Neural cell (in vitro differentiated cells): ENCODE measurements at regions not wholly inside any gene's neighbourhood (a gene's known extent, or its start where the extent isn't known, plus 50 kb on each side); places are given as distances from the start of the nearest gene placed in this dataset.
A peak's percentile ranks its signal among the peaks of the same experiment; 100 is the strongest.

Source experiments
- H2AFZ ChIP-seq: fragments of 200-600, 300-800 bp; sonication (generic), shearing (Covaris generic); 2 replicates; pipeline ENCODE4 v1.6.0; 2014; ENCODE audit warnings: low read depth, mild to moderate bottlenecking, antibody characterized with exemption, low read length, moderate library complexity
- H3F3A ChIP-seq: fragments of 200-600 bp; shearing (Covaris generic); 2 replicates; pipeline ENCODE4 v1.6.1; 2016; ENCODE audit warnings: mild to moderate bottlenecking, moderate library complexity, mixed read lengths, antibody characterized with exemption, low read length; ENCODE audit not compliant: insufficient read depth, poor library complexity, severe bottlenecking
- H3K27ac ChIP-seq: fragments of 200-600, 300-800 bp; sonication (generic), shearing (Covaris generic); 2 replicates; pipeline ENCODE4 v1.5.1; 2014; ENCODE audit warnings: mild to moderate bottlenecking, low read length, moderate library complexity
- H3K27me3 ChIP-seq: fragments of 300-800, 200-600 bp; sonication (generic), shearing (Covaris generic); 2 replicates; pipeline ENCODE4 v1.6.0; 2014; ENCODE audit warnings: mild to moderate bottlenecking, low read depth, low read length, moderate library complexity; ENCODE audit not compliant: insufficient read depth
- H3K36me3 ChIP-seq: fragments of 300-800, 200-600 bp; sonication (generic), shearing (Covaris generic); 2 replicates; pipeline ENCODE4 v1.5.1; 2014; ENCODE audit warnings: mild to moderate bottlenecking, antibody characterized with exemption, low read length, moderate library complexity; ENCODE audit not compliant: insufficient read depth
- H3K4me2 ChIP-seq: fragments of 300-800, 200-600 bp; sonication (generic), shearing (Covaris generic); 2 replicates; pipeline ENCODE4 v1.6.0; 2014; ENCODE audit warnings: mild to moderate bottlenecking, low read length
- H3K4me3 ChIP-seq: fragments of 300-800, 200-600 bp; sonication (generic), shearing (Covaris generic); 2 replicates; pipeline ENCODE4 v1.5.1; 2014; ENCODE audit warnings: mild to moderate bottlenecking, low read length, moderate library complexity
- H3K79me2 ChIP-seq: fragments of 200-600 bp; shearing (Covaris generic); replicated peaks from 2 replicates; pipeline ENCODE4 v1.6.0; 2014; ENCODE audit warnings: mild to moderate bottlenecking, low read length, moderate library complexity; ENCODE audit not compliant: insufficient read depth
- H3K9ac ChIP-seq: fragments of 300-800, 200-600 bp; sonication (generic), shearing (Covaris generic); 2 replicates; pipeline ENCODE4 v1.6.1; 2016; ENCODE audit warnings: mild to moderate bottlenecking, low read length, mixed read lengths
- H3K9me2 ChIP-seq: fragments of 200-600 bp; shearing (Covaris generic); 2 replicates; pipeline ENCODE4 v1.6.1; 2016; ENCODE audit warnings: mild to moderate bottlenecking, low read length, mixed read lengths; ENCODE audit not compliant: insufficient read depth
- H3K9me3 ChIP-seq: fragments of 200-600, 300-800 bp; sonication (generic), shearing (Covaris generic); 2 replicates; pipeline ENCODE4 v1.6.1; 2016; ENCODE audit warnings: mild to moderate bottlenecking, mixed run types, low read length, moderate library complexity, mixed read lengths
- H4K20me1 ChIP-seq: fragments of 200-600 bp; shearing (Covaris generic); 2 replicates; pipeline ENCODE4 v1.6.1; 2016; ENCODE audit warnings: mild to moderate bottlenecking, mixed run types; ENCODE audit not compliant: insufficient read depth
- EP300 ChIP-seq: fragments of 450-650 bp; conservative IDR thresholded peaks from 2 replicates; pipeline ENCODE4 v1.6.1; 2014; ENCODE audit warnings: antibody characterized with exemption, mild to moderate bottlenecking, moderate library complexity; ENCODE audit not compliant: poor library complexity, severe bottlenecking
- EZH2 ChIP-seq: fragments of 200-600, 300-800 bp; shearing (Covaris generic), sonication (generic); IDR thresholded peaks from 2 replicates; pipeline ENCODE4 v1.6.1; 2014; ENCODE audit warnings: antibody characterized with exemption, low read length, borderline replicate concordance, mild to moderate bottlenecking; ENCODE audit not compliant: insufficient read depth, poor library complexity, severe bottlenecking
- MXI1 ChIP-seq: fragments of 450-650 bp; conservative IDR thresholded peaks from 2 replicates; pipeline ENCODE4 v1.6.1; 2014; ENCODE audit warnings: antibody characterized with exemption, mild to moderate bottlenecking; ENCODE audit not compliant: poor library complexity, severe bottlenecking
- POLR2AphosphoS5 ChIP-seq: IDR thresholded peaks from 2 replicates; pipeline ENCODE4 v1.6.1; 2012
- RAD21 ChIP-seq: fragments of 450-650 bp; conservative IDR thresholded peaks from 2 replicates; pipeline ENCODE4 v1.6.1; 2014; ENCODE audit warnings: antibody characterized with exemption, mild to moderate bottlenecking, moderate library complexity
- REST ChIP-seq: IDR thresholded peaks from 2 replicates; pipeline ENCODE4 v1.6.1; 2012; ENCODE audit warnings: borderline replicate concordance
- SMC3 ChIP-seq: fragments of 450-650 bp; conservative IDR thresholded peaks from 2 replicates; pipeline ENCODE4 v1.6.1; 2014; ENCODE audit warnings: antibody characterized with exemption, mild to moderate bottlenecking, moderate library complexity; ENCODE audit not compliant: poor library complexity
- TAF1 ChIP-seq: IDR thresholded peaks from 2 replicates; pipeline ENCODE4 v1.6.1; 2012; ENCODE audit warnings: low read depth
- TF ChIP-seq, protein P1 (sequence below): fragments of 450-650 bp; IDR thresholded peaks from 2 replicates; pipeline ENCODE4 v1.5.1; 2014; ENCODE audit warnings: antibody characterized with exemption, mild to moderate bottlenecking, moderate library complexity; ENCODE audit not compliant: poor library complexity, severe bottlenecking

GRCh38 chr15:94546808-94547207 lies 315.4 kb downstream of the MCTP2 start:
- no peaks in the 10 kb centered on the region for H4K20me1 ChIP-seq
- peak overlapping the region; percentile 22 for H3K9ac ChIP-seq
- TF ChIP-seq POLR2AphosphoS5 (peak; percentile 47), RAD21 (no peak), EP300 (peak; percentile 59)
- peak overlapping the region; percentile 7 for H3K4me2 ChIP-seq
- no peaks in the 10 kb centered on the region for H3K9me3 ChIP-seq
- H3K27me3 ChIP-seq, result no peaks in the 10 kb centered on the region
- no peak overlapping the region for H2AFZ ChIP-seq
- peaks cover 3% of the 10 kb centered on the region for H3F3A ChIP-seq
- H3K9me2 ChIP-seq, result no peaks in the 10 kb centered on the region
- peak overlapping the region; percentile 32 for H3K4me3 ChIP-seq
- H3K79me2 ChIP-seq, result no peaks in the 10 kb centered on the region
- no peaks in the 10 kb centered on the region for H3K36me3 ChIP-seq
- peak overlapping the region; percentile 76 for H3K27ac ChIP-seq

DNA sequence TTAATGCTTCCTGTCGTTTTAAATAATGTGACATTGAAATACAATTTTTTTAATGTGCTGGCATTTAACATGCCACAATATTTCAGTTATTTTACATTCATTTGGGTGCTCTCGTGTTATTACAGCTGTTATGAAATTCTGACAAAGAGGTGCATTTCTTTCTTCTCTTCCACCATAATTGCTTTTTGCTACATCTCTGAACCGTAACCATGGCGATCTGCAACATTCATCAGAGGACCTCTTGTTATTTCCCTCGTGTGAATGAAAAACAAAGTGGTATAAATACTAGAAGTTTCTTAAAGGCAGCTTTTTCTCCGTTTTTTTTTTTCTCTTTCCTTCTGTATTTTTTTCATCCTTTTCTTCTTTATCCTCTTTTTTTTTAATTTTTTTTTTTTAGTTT lies 316.4 kb downstream of the MCTP2 start:
- Histone ChIP-seq H3F3A (peaks cover 3% of the 10 kb centered on the region), H4K20me1 (no peaks in the 10 kb centered on the region), H2AFZ (peak overlapping the region; percentile 2), H3K27ac (peak overlapping the region; percentile 76), H3K79me2 (no peaks in the 10 kb centered on the region), H3K9ac (peak overlapping the region; percentile 22), H3K27me3 (no peaks in the 10 kb centered on the region), H3K36me3 (no peaks in the 10 kb centered on the region), H3K4me3 (peak overlapping the region; percentile 32), H3K9me3 (no peaks in the 10 kb centered on the region), H3K4me2 (peak overlapping the region; percentile 16), H3K9me2 (no peaks in the 10 kb centered on the region)
- TF ChIP-seq POLR2AphosphoS5 (peak; percentile 46), EP300 (peak; percentile 49), REST (peak; percentile 24), MXI1 (no peak), RAD21 (peak; percentile 4)

DNA sequence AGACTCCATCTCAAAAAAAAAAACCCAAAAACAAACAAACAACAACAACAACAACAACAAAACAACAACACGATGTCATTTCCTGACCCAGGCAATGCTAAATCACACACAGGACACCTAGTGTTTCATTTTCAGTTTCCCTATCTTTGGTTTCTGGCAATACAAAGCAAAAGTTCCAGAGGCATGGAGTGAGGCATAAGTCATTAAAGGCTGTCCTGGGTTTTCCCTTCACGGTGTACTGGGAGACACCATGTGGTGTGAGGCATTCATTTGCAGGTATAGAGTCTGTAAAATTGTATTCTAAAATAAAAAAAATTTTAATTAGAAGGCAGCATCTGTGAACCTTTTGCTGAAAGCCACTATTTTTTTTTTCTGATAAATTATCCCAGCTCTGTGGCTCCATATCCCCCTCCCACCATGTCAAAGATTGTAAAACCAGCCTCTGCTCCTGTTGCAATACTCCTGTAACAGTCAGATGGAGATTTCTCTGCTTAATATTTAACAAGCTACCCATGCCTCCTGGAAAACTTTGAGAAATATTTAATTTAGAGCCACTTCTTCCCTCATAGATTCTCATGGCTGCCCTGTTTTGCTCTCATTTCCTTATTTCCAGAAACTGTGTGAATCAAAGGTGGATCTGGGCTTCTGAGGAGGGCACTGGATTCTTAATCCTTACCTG lies 324.6 kb downstream of the MCTP2 start:
- Histone ChIP-seq H3K4me3 (no peak overlapping the region), H3K9ac (no peak overlapping the region), H3K27me3 (no peaks in the 10 kb centered on the region), H3K79me2 (no peaks in the 10 kb centered on the region), H3K4me2 (no peak overlapping the region), H3K9me3 (no peaks in the 10 kb centered on the region), H2AFZ (no peak overlapping the region), H3F3A (no peaks in the 10 kb centered on the region), H3K27ac (no peak overlapping the region), H3K36me3 (no peaks in the 10 kb centered on the region), H3K9me2 (no peaks in the 10 kb centered on the region), H4K20me1 (no peaks in the 10 kb centered on the region)
- TF ChIP-seq SMC3 (no peak), EP300 (no peak), RAD21 (no peak), REST (no peak), POLR2AphosphoS5 (no peak), MXI1 (no peak), EZH2 (no peak), TAF1 (no peak)
- TF ChIP-seq, protein P1, sequence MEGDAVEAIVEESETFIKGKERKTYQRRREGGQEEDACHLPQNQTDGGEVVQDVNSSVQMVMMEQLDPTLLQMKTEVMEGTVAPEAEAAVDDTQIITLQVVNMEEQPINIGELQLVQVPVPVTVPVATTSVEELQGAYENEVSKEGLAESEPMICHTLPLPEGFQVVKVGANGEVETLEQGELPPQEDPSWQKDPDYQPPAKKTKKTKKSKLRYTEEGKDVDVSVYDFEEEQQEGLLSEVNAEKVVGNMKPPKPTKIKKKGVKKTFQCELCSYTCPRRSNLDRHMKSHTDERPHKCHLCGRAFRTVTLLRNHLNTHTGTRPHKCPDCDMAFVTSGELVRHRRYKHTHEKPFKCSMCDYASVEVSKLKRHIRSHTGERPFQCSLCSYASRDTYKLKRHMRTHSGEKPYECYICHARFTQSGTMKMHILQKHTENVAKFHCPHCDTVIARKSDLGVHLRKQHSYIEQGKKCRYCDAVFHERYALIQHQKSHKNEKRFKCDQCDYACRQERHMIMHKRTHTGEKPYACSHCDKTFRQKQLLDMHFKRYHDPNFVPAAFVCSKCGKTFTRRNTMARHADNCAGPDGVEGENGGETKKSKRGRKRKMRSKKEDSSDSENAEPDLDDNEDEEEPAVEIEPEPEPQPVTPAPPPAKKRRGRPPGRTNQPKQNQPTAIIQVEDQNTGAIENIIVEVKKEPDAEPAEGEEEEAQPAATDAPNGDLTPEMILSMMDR, result no peak
